NCI-H1048 (cell line): ENCODE measurements at regions not wholly inside any gene's neighbourhood (a gene's known extent, or its start where the extent isn't known, plus 50 kb on each side); places are given as distances from the start of the nearest gene placed in this dataset.

Source experiments
- DNase-seq: peaks from one replicate; lab custom pipeline; 2025; lab: John Stamatoyannopoulos, UW

- no peak for DNase-seq
Measured at GRCh38 chr5:4833104-4833738, 306.9 kb upstream of the ADAMTS16 start.

GRCh38 chr5:4837489-4838058 is 302.6 kb upstream of the ADAMTS16 start:
- no peak for DNase-seq

- DNase-seq = no peak
Measured at GRCh38 chr5:4845221-4845620, 294.9 kb upstream of the ADAMTS16 start.

GRCh38 chr5:4847766-4848165 is 292.4 kb upstream of the ADAMTS16 start:
- no peak for DNase-seq

- DNase-seq = no peak
Measured at GRCh38 chr5:4855036-4855435, 285.1 kb upstream of the ADAMTS16 start.

- peak; percentile 25 for DNase-seq
Measured at GRCh38 chr5:4855880-4856279, 284.2 kb upstream of the ADAMTS16 start.

GRCh38 chr5:4857761-4858160 is 282.4 kb upstream of the ADAMTS16 start:
- DNase-seq = no peak

- no peak for DNase-seq
Measured at GRCh38 chr5:4859500-4860235, 280.5 kb upstream of the ADAMTS16 start.

GRCh38 chr5:4860631-4861030 is 279.5 kb upstream of the ADAMTS16 start:
- no peak for DNase-seq

GRCh38 chr5:4862500-4862899 is 277.6 kb upstream of the ADAMTS16 start:
- DNase-seq = peak; percentile 31

GRCh38 chr5:4866131-4866659 is 273.9 kb upstream of the ADAMTS16 start:
- no peak for DNase-seq

GRCh38 chr5:4866817-4867216 is 273.3 kb upstream of the ADAMTS16 start:
- DNase-seq = no peak

GRCh38 chr5:4868140-4868735 is 271.9 kb upstream of the ADAMTS16 start:
- peak; percentile 49 for DNase-seq

GRCh38 chr5:4873652-4874051 is 266.5 kb upstream of the ADAMTS16 start:
- DNase-seq = no peak

GRCh38 chr5:4874097-4874496 is 266.0 kb upstream of the ADAMTS16 start:
- DNase-seq = no peak

- no peak for DNase-seq
Measured at GRCh38 chr5:4875942-4876341, 264.2 kb upstream of the ADAMTS16 start.

GRCh38 chr5:4876804-4877203 is 263.3 kb upstream of the ADAMTS16 start:
- no peak for DNase-seq

GRCh38 chr5:4877579-4877978 is 262.6 kb upstream of the ADAMTS16 start:
- DNase-seq = no peak

- DNase-seq = no peak
Measured at GRCh38 chr5:4879075-4879474, 261.1 kb upstream of the ADAMTS16 start.

- DNase-seq = no peak
Measured at GRCh38 chr5:4879693-4880303, 260.3 kb upstream of the ADAMTS16 start.

- no peak for DNase-seq
Measured at GRCh38 chr5:4880304-4880741, 259.8 kb upstream of the ADAMTS16 start.

GRCh38 chr5:4881366-4882002 is 258.6 kb upstream of the ADAMTS16 start:
- no peak for DNase-seq
